H1 (cell line): ENCODE measurements at regions not wholly inside any gene's neighbourhood (a gene's known extent, or its start where the extent isn't known, plus 50 kb on each side); places are given as distances from the start of the nearest gene placed in this dataset.

Experiments used
- CTCF ChIA-PET: fragments of 300-600 bp; sonication (Branson Sonifier 250); formaldehyde crosslinking; loops from one replicate; lab custom pipeline; 2021; ENCODE audit not compliant: partially characterized antibody; lab: Charles Lee
- POLR2A ChIA-PET: fragments of 300-600 bp; sonication (Branson Sonifier 250); formaldehyde crosslinking; loops from one replicate; lab custom pipeline; 2021; ENCODE audit warnings: inconsistent platforms; ENCODE audit not compliant: partially characterized antibody; lab: Charles Lee
- DNase-seq, 2 experiments: peaks; one replicate each; pipeline versions ENCODE4 v3.0.0 to v3.0.0-alpha.2; 2010 to 2022; ENCODE audit warnings: low spot score in 2 of 2, low read depth in 1 of 2, mixed read lengths in 1 of 2
- FAIRE-seq: peaks from 2 replicates; lab custom pipeline; 2011; peaks lifted over from hg19 to GRCh38; lab: Jason Lieb, UNC
- H2AFZ ChIP-seq: 2 replicates; pipeline ENCODE4 v1.8.1; 2012; ENCODE audit warnings: low read length, inconsistent platforms
- H2AK5ac ChIP-seq: 2 replicates; pipeline ENCODE4 v1.6.1; 2013; ENCODE audit warnings: low read depth, low read length
- H2BK120ac ChIP-seq: replicated peaks from 2 replicates; pipeline ENCODE3; 2013; ENCODE audit warnings: low read depth, low read length, inconsistent platforms
- H2BK12ac ChIP-seq: 2 replicates; pipeline ENCODE4 v1.6.1; 2013; ENCODE audit warnings: low read depth, low read length
- H2BK15ac ChIP-seq: 2 replicates; pipeline ENCODE4 v1.6.1; 2013; ENCODE audit warnings: low read length
- H2BK20ac ChIP-seq: 2 replicates; pipeline ENCODE4 v1.6.1; 2013; ENCODE audit warnings: low read length
- H2BK5ac ChIP-seq: 2 replicates; pipeline ENCODE4 v1.6.1; 2013; ENCODE audit warnings: low read depth, low read length
- H3K14ac ChIP-seq: 2 replicates; pipeline ENCODE4 v1.6.1; 2013; ENCODE audit warnings: inconsistent platforms; ENCODE audit not compliant: insufficient read length
- H3K18ac ChIP-seq: 2 replicates; pipeline ENCODE4 v1.6.1; 2013; ENCODE audit warnings: low read length; ENCODE audit errors: extremely low read depth
- H3K23ac ChIP-seq: 2 replicates; pipeline ENCODE4 v1.6.1; 2013; ENCODE audit warnings: inconsistent platforms; ENCODE audit not compliant: insufficient read length
- H3K23me2 ChIP-seq: 2 replicates; pipeline ENCODE4 v1.6.1; 2013; ENCODE audit warnings: low read depth, low read length
- H3K27ac ChIP-seq: 2 replicates; pipeline ENCODE4 v1.6.1; 2011; ENCODE audit warnings: low read depth, low read length, inconsistent platforms
- H3K27me3 ChIP-seq, 4 experiments: replicated peaks in 1 of 4; 1 replicate in 1 of 4; 2 replicates in 3 of 4; pipeline versions ENCODE4 v1.6.1 to v1.8.1; 2011 to 2013; ENCODE audit warnings: low read length in 3 of 4, mild to moderate bottlenecking in 3 of 4, inconsistent platforms in 2 of 4, mixed read lengths in 2 of 4, moderate library complexity in 1 of 4; ENCODE audit not compliant: control insufficient read depth in 3 of 4, insufficient read depth in 3 of 4; ENCODE audit errors: extremely low read depth in 1 of 4
- H3K36me3 ChIP-seq, 4 experiments: 2 replicates each; pipeline versions ENCODE4 v1.6.1 to v1.8.1; 2011 to 2013; ENCODE audit warnings: mild to moderate bottlenecking in 4 of 4, low read length in 3 of 4, moderate library complexity in 2 of 4, control low read depth in 1 of 4, inconsistent platforms in 1 of 4; ENCODE audit not compliant: insufficient read depth in 4 of 4, control insufficient read depth in 2 of 4
- H3K4ac ChIP-seq: replicated peaks from 2 replicates; pipeline ENCODE3; 2013; ENCODE audit warnings: low read length, low read depth, mixed read lengths, inconsistent platforms; ENCODE audit not compliant: insufficient read length
- H3K4me1 ChIP-seq, 4 experiments: replicated peaks in 1 of 4; 1 replicate in 1 of 4; 2 replicates in 3 of 4; pipeline versions ENCODE4 v1.6.1 to v1.8.1; 2011 to 2013; ENCODE audit warnings: low read length in 3 of 4, inconsistent platforms in 2 of 4, mixed read lengths in 1 of 4; ENCODE audit not compliant: insufficient read depth in 4 of 4, control insufficient read depth in 3 of 4
- H3K4me2 ChIP-seq, 2 experiments: 2 replicates each; pipeline versions ENCODE4 v1.6.1 to v1.8.1; 2011 to 2013; ENCODE audit warnings: low read depth in 2 of 2, low read length in 2 of 2, control low read depth in 1 of 2, inconsistent platforms in 1 of 2, mild to moderate bottlenecking in 1 of 2; ENCODE audit not compliant: insufficient read depth in 1 of 2
- H3K4me3 ChIP-seq, 4 experiments: fragments of 200-600, 300-600 bp in 1 of 4; sonication (generic), shearing (Covaris generic), sonication (Bioruptor Twin) in 1 of 4; 2 replicates each; pipeline versions ENCODE4 v1.5.1 to v1.8.1; 2011 to 2016; ENCODE audit warnings: low read length in 4 of 4, low read depth in 3 of 4, control low read depth in 2 of 4, inconsistent platforms in 2 of 4, mild to moderate bottlenecking in 2 of 4, mixed read lengths in 1 of 4, moderate library complexity in 1 of 4; ENCODE audit not compliant: insufficient read depth in 2 of 4; ENCODE audit errors: extremely low read depth in 1 of 4
- H3K56ac ChIP-seq: replicated peaks from 2 replicates; pipeline ENCODE3; 2013; ENCODE audit warnings: low read depth, mild to moderate bottlenecking, mixed read lengths, low read length, inconsistent platforms; ENCODE audit not compliant: insufficient read length
- H3K79me1 ChIP-seq: 2 replicates; pipeline ENCODE4 v1.6.1; 2013; ENCODE audit warnings: low read depth, low read length, control low read depth
- H3K79me2 ChIP-seq, 2 experiments: 2 replicates each; pipeline versions ENCODE4 v1.6.1 to v1.8.1; 2012 to 2013; ENCODE audit warnings: low read length in 2 of 2, mild to moderate bottlenecking in 2 of 2, inconsistent platforms in 1 of 2; ENCODE audit not compliant: insufficient read depth in 2 of 2, control insufficient read depth in 1 of 2
- H3K9ac ChIP-seq, 4 experiments: replicated peaks in 1 of 4; 1 replicate in 1 of 4; 2 replicates in 3 of 4; pipeline versions ENCODE4 v1.6.1 to v1.8.1; 2011 to 2013; ENCODE audit warnings: low read depth in 3 of 4, low read length in 3 of 4, control low read depth in 2 of 4, mild to moderate bottlenecking in 2 of 4, moderate library complexity in 2 of 4, inconsistent platforms in 1 of 4; ENCODE audit errors: extremely low read depth in 1 of 4
- H3K9me3 ChIP-seq, 2 experiments: 2 replicates each; pipeline versions ENCODE4 v1.6.1 to v1.8.1; 2012 to 2013; ENCODE audit warnings: mild to moderate bottlenecking in 2 of 2, moderate library complexity in 2 of 2, control low read depth in 1 of 2, inconsistent platforms in 1 of 2, low read depth in 1 of 2, low read length in 1 of 2, mixed read lengths in 1 of 2; ENCODE audit not compliant: insufficient read depth in 2 of 2
- H4K20me1 ChIP-seq, 2 experiments: replicated peaks in 1 of 2; 2 replicates each; pipeline versions ENCODE3 to v1.8.1; 2011 to 2013; ENCODE audit warnings: inconsistent platforms in 2 of 2, low read length in 2 of 2, mild to moderate bottlenecking in 1 of 2; ENCODE audit not compliant: insufficient read depth in 2 of 2, control insufficient read depth in 1 of 2
- H4K5ac ChIP-seq: 2 replicates; pipeline ENCODE4 v1.6.1; 2013; ENCODE audit warnings: low read length, low read depth, mixed read lengths, inconsistent platforms; ENCODE audit not compliant: insufficient read length
- H4K8ac ChIP-seq: 2 replicates; pipeline ENCODE4 v1.8.0; 2013; ENCODE audit warnings: mild to moderate bottlenecking, moderate library complexity, low read length, inconsistent platforms; ENCODE audit not compliant: insufficient read depth; ENCODE audit errors: extremely low read depth
- H4K91ac ChIP-seq: replicated peaks from 2 replicates; pipeline ENCODE3; 2013; ENCODE audit warnings: low read length, mixed read lengths, inconsistent platforms; ENCODE audit not compliant: insufficient read length
- RXRA ChIP-seq: IDR thresholded peaks from 2 replicates; pipeline ENCODE4 v1.6.1; 2011; ENCODE audit warnings: low read depth, mild to moderate bottlenecking, low read length, moderate library complexity; ENCODE audit not compliant: insufficient read depth
- TEAD4 ChIP-seq: IDR thresholded peaks from 2 replicates; pipeline ENCODE4 v1.6.1; 2012; ENCODE audit warnings: low read depth, low read length, inconsistent platforms, mixed read lengths
- WGBS, 2 experiments: shearing (Covaris generic) in 1 of 2; methylation state at CpG; one replicate each; pipeline versions ENCODE4 v1.1.6 to v1.1.7; 2013 to 2015; ENCODE audit warnings: low lambda C conversion rate in 2 of 2, mixed read lengths in 2 of 2, inconsistent platforms in 1 of 2, low coverage in 1 of 2, missing lambda C conversion rate in 1 of 2; ENCODE audit not compliant: insufficient replicate concordance in 2 of 2, insufficient coverage in 1 of 2, insufficient read length in 1 of 2; ENCODE audit errors: extremely low coverage in 1 of 2, missing lambda C conversion rate in 1 of 2; 5-methylcytosine and 5-hydroxymethylcytosine counted together

GRCh38 chr2:19805266-19805665 lies 96.5 kb downstream of the TTC32 start:
- no peaks in the 10 kb centered on the region for H3K4me1 ChIP-seq
- H3K4me3 ChIP-seq: no peak overlapping the region
- H2BK15ac ChIP-seq: no peak overlapping the region
- no peak overlapping the region for H2AK5ac ChIP-seq
- H2BK5ac ChIP-seq: no peak overlapping the region
- H3K23me2 ChIP-seq: no peaks in the 10 kb centered on the region
- H3K9me3 ChIP-seq: no peaks in the 10 kb centered on the region
- DNase-seq (no peak), FAIRE-seq (no peak)
- no peak overlapping the region for H3K27ac ChIP-seq
- no peak overlapping the region for H3K56ac ChIP-seq
- H2BK20ac ChIP-seq: no peak overlapping the region
- no peaks in the 10 kb centered on the region for H3K79me2 ChIP-seq
- H3K79me1 ChIP-seq: no peaks in the 10 kb centered on the region
- H3K14ac ChIP-seq: no peak overlapping the region
- H3K4ac ChIP-seq: no peak overlapping the region
- H2BK120ac ChIP-seq: no peak overlapping the region
- TF ChIP-seq RXRA: no peak
- TF ChIP-seq TEAD4: no peak
- CTCF ChIA-PET: interaction anchor here (0.9 kb wide), 2 partner anchors 58 to 101 kb away, joined by 4 read pairs; no protein-coding TSS in a partner anchor
- H4K5ac ChIP-seq: no peak overlapping the region
- H3K27me3 ChIP-seq: no peaks in the 10 kb centered on the region; a peak in 1 of 7 replicates
- no peak overlapping the region for H2AFZ ChIP-seq
- H4K8ac ChIP-seq: no peak overlapping the region
- no peak overlapping the region for H3K18ac ChIP-seq
- H4K91ac ChIP-seq: no peak overlapping the region
- no peak overlapping the region for H3K4me2 ChIP-seq
- 87% methylated on average over 4 of the region's 4 CpGs; no CpG with 5 or more reads in 1 of the 2 experiments for WGBS, 2 experiments
- no peak overlapping the region for H2BK12ac ChIP-seq
- no peak overlapping the region for H3K23ac ChIP-seq
- no peaks in the 10 kb centered on the region for H4K20me1 ChIP-seq
- H3K36me3 ChIP-seq: no peaks in the 10 kb centered on the region
- no peak overlapping the region for H3K9ac ChIP-seq
- POLR2A ChIA-PET: no interaction called here
